SK-N-SH (cell line): ENCODE measurements at regions not wholly inside any gene's neighbourhood (a gene's known extent, or its start where the extent isn't known, plus 50 kb on each side); places are given as distances from the start of the nearest gene placed in this dataset.

Source experiments
- CTCF ChIA-PET: fragments of 300-600, 350-600 bp; formaldehyde crosslinking; extraction: SDS; loops from one replicate; lab custom pipeline; 2021; lab: Yijun Ruan, JAX
- POLR2A ChIA-PET: fragments of 350-600 bp; sonication (Branson Sonifier 250); formaldehyde crosslinking; extraction: SDS; loops from one replicate; lab custom pipeline; 2020; ENCODE audit warnings: antibody characterized with exemption, inconsistent platforms; lab: Yijun Ruan, JAX
- DNase-seq: peaks from one replicate; pipeline ENCODE4 v3.0.0; 2012
- H2AFZ ChIP-seq: fragments of 200-600 bp; sonication (generic); 2 replicates; pipeline ENCODE4 v1.8.1; 2016; ENCODE audit warnings: antibody characterized with exemption, mild to moderate bottlenecking, low read depth
- H3F3A ChIP-seq: fragments of 200-600 bp; sonication (generic); replicated peaks from 2 replicates; pipeline ENCODE3; 2016; ENCODE audit warnings: antibody characterized with exemption, mild to moderate bottlenecking; ENCODE audit not compliant: insufficient read depth
- H3K27ac ChIP-seq, 2 experiments: fragments of 200-500 bp in 1 of 2; fragments of 200-600 bp in 1 of 2; sonication (Bioruptor generic) in 1 of 2; sonication (generic), shearing (Covaris generic) in 1 of 2; 2 replicates each; pipeline versions ENCODE4 v1.5.1 to v1.6.1; 2014 to 2016; ENCODE audit warnings: low read depth in 2 of 2, inconsistent platforms in 1 of 2, low read length in 1 of 2, mild to moderate bottlenecking in 1 of 2, mixed read lengths in 1 of 2
- H3K27me3 ChIP-seq: fragments of 200-600 bp; sonication (generic), shearing (Covaris generic); 2 replicates; pipeline ENCODE4 v1.6.1; 2016; ENCODE audit warnings: mixed run types; ENCODE audit not compliant: insufficient read depth
- H3K36me3 ChIP-seq, 2 experiments: fragments of 200-500 bp in 1 of 2; fragments of 200-600 bp in 1 of 2; sonication (Bioruptor generic) in 1 of 2; sonication (generic) in 1 of 2; replicated peaks in 1 of 2; 2 replicates each; pipeline versions ENCODE3 to v1.5.1; 2014 to 2016; ENCODE audit warnings: low read length in 1 of 2, mild to moderate bottlenecking in 1 of 2; ENCODE audit not compliant: insufficient read depth in 2 of 2, control insufficient read depth in 1 of 2
- H3K4me1 ChIP-seq, 2 experiments: fragments of 200-500 bp in 1 of 2; fragments of 200-600 bp in 1 of 2; sonication (Bioruptor generic) in 1 of 2; sonication (generic), shearing (Covaris generic) in 1 of 2; 2 replicates each; pipeline versions ENCODE4 v1.5.1 to v1.6.1; 2014 to 2016; ENCODE audit warnings: low read depth in 1 of 2, low read length in 1 of 2, mixed run types in 1 of 2; ENCODE audit not compliant: insufficient read depth in 2 of 2, control insufficient read depth in 1 of 2
- H3K4me2 ChIP-seq: fragments of 200-600 bp; sonication (generic), shearing (Covaris generic); 2 replicates; pipeline ENCODE4 v1.6.1; 2017; ENCODE audit warnings: mixed run types
- H3K4me3 ChIP-seq, 2 experiments: fragments of 200-500 bp in 1 of 2; fragments of 200-600 bp in 1 of 2; sonication (Bioruptor generic) in 1 of 2; sonication (generic), shearing (Covaris generic) in 1 of 2; 2 replicates each; pipeline versions ENCODE4 v1.5.1 to v1.8.1; 2014 to 2016; ENCODE audit warnings: low read depth in 2 of 2, inconsistent platforms in 1 of 2, low read length in 1 of 2, mild to moderate bottlenecking in 1 of 2, mixed read lengths in 1 of 2, moderate library complexity in 1 of 2
- H3K79me2 ChIP-seq: fragments of 200-600 bp; sonication (generic); 2 replicates; pipeline ENCODE4 v1.8.1; 2017; ENCODE audit warnings: mild to moderate bottlenecking; ENCODE audit not compliant: insufficient read depth
- H3K9ac ChIP-seq: fragments of 200-600 bp; sonication (generic); 2 replicates; pipeline ENCODE4 v1.6.1; 2017; ENCODE audit warnings: mixed run types
- H3K9me2 ChIP-seq: fragments of 200-600 bp; sonication (generic); 2 replicates; pipeline ENCODE4 v1.6.1; 2017; ENCODE audit warnings: mixed run types
- H3K9me3 ChIP-seq: fragments of 200-600 bp; sonication (generic); 2 replicates; pipeline ENCODE4 v1.6.1; 2017; ENCODE audit warnings: mixed run types, mild to moderate bottlenecking, moderate library complexity
- H4K20me1 ChIP-seq: fragments of 200-600 bp; sonication (generic); 2 replicates; pipeline ENCODE4 v1.6.1; 2017; ENCODE audit warnings: mild to moderate bottlenecking, mixed run types; ENCODE audit not compliant: insufficient read depth
- CHD2 ChIP-seq: fragments of 150-350 bp; IDR thresholded peaks from 2 replicates; pipeline ENCODE4 v1.6.1; 2018; ENCODE audit warnings: low read length; ENCODE audit not compliant: partially characterized antibody
- ELF1 ChIP-seq: IDR thresholded peaks from 2 replicates; pipeline ENCODE4 v1.4.0; 2012
- EZH2phosphoT487 ChIP-seq: fragments of 200-600 bp; sonication (generic); IDR thresholded peaks from 2 replicates; pipeline ENCODE4 v1.6.1; 2017; ENCODE audit warnings: low read depth, mixed run types, mild to moderate bottlenecking, antibody characterized with exemption, moderate library complexity, borderline replicate concordance
- FOSL2 ChIP-seq: IDR thresholded peaks from 2 replicates; pipeline ENCODE4 v1.4.0; 2012; ENCODE audit warnings: low read depth, mild to moderate bottlenecking, moderate library complexity, borderline replicate concordance
- FOXM1 ChIP-seq: IDR thresholded peaks from 2 replicates; pipeline ENCODE4 v1.4.0; 2012; ENCODE audit warnings: low read depth, mild to moderate bottlenecking
- GATA2 ChIP-seq: sonication (generic); formaldehyde crosslinking; IDR thresholded peaks from 2 replicates; pipeline ENCODE4 v1.5.0; 2020; ENCODE audit warnings: mild to moderate bottlenecking, missing genetic modification reagents
- JUND ChIP-seq: IDR thresholded peaks from 2 replicates; pipeline ENCODE4 v1.4.0; 2012
- MXI1 ChIP-seq: IDR thresholded peaks from 2 replicates; pipeline ENCODE4 v1.6.1; 2012; ENCODE audit warnings: mild to moderate bottlenecking, low read depth, low read length, improper control_type of control experiment
- NRF1 ChIP-seq: IDR thresholded peaks from 2 replicates; pipeline ENCODE4 v1.6.1; 2012; ENCODE audit warnings: low read depth, mild to moderate bottlenecking, low read length
- POLR2AphosphoS5 ChIP-seq: IDR thresholded peaks from 2 replicates; pipeline ENCODE4 v1.6.1; 2012; ENCODE audit warnings: low read depth, low read length
- RCOR1 ChIP-seq: fragments of 150-350 bp; IDR thresholded peaks from 2 replicates; pipeline ENCODE4 v1.6.1; 2017; ENCODE audit warnings: antibody characterized with exemption, low read length
- SMC3 ChIP-seq: IDR thresholded peaks from 2 replicates; pipeline ENCODE4 v1.6.1; 2012; ENCODE audit warnings: low read depth, low read length, improper control_type of control experiment
- TCF12 ChIP-seq: IDR thresholded peaks from 2 replicates; pipeline ENCODE4 v1.4.0; 2012
- TEAD4 ChIP-seq: IDR thresholded peaks from 2 replicates; pipeline ENCODE4 v1.4.0; 2012; ENCODE audit warnings: mild to moderate bottlenecking, borderline replicate concordance; ENCODE audit not compliant: insufficient read depth
- YY1 ChIP-seq: IDR thresholded peaks from 2 replicates; pipeline ENCODE4 v1.4.0; 2012; ENCODE audit warnings: low read depth, mild to moderate bottlenecking
- WGBS: methylation state at CpG from one replicate; pipeline ENCODE4 v1.1.6; 2017; ENCODE audit warnings: low lambda C conversion rate; 5-methylcytosine and 5-hydroxymethylcytosine counted together
- TF ChIP-seq, protein P1 (sequence below): fragments of 150-350 bp; IDR thresholded peaks from 2 replicates; pipeline ENCODE4 v1.6.1; 2017; ENCODE audit warnings: antibody characterized with exemption, low read length, low read depth, borderline replicate concordance
- TF ChIP-seq, protein P2 (sequence below): IDR thresholded peaks from 2 replicates; pipeline ENCODE4; 2012
- TF ChIP-seq, protein P3 (sequence below): IDR thresholded peaks from 2 replicates; pipeline ENCODE4 v1.4.0; 2012; ENCODE audit warnings: low read depth, borderline replicate concordance
- TF ChIP-seq, protein P4 (sequence below): IDR thresholded peaks from 2 replicates; pipeline ENCODE4 v1.6.1; 2012; ENCODE audit warnings: mild to moderate bottlenecking, low read depth, low read length, moderate library complexity

DNA sequence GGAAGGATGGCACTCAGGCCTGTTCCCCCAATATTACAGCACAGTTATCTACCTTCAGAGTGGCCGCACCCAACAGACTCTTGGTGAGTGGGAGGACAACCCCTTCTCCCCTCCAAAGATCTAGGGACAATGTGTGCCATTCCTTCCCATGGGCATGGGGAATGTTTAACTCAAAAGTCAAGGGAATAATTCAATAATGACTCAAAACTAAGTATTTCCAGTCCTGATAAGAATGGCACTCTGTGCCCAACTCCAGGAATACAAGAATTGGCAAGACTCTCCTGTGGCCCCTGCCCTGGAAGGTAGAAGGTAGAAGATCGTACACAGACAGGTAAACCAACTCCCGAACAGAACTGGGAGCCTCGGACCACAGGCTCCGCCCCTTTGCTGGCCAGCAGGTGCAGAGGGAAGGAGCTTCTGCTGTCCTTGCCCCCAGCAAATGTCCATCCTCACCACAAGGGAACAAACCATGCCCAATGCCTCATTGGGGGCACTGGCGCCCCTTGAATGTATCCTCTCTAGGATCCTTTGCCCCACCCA is 514.0 kb downstream of the NPHP4 start:
- H3K9me2 ChIP-seq: no peaks in the 10 kb centered on the region
- TF ChIP-seq MXI1 (no peak), TEAD4 (no peak), EZH2phosphoT487 (no peak), YY1 (no peak), GATA2 (CRISPR knock-in tag) (no peak), POLR2AphosphoS5 (no peak)
- TF ChIP-seq, protein P1, sequence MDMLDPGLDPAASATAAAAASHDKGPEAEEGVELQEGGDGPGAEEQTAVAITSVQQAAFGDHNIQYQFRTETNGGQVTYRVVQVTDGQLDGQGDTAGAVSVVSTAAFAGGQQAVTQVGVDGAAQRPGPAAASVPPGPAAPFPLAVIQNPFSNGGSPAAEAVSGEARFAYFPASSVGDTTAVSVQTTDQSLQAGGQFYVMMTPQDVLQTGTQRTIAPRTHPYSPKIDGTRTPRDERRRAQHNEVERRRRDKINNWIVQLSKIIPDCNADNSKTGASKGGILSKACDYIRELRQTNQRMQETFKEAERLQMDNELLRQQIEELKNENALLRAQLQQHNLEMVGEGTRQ: no peak
- TF ChIP-seq, protein P2, sequence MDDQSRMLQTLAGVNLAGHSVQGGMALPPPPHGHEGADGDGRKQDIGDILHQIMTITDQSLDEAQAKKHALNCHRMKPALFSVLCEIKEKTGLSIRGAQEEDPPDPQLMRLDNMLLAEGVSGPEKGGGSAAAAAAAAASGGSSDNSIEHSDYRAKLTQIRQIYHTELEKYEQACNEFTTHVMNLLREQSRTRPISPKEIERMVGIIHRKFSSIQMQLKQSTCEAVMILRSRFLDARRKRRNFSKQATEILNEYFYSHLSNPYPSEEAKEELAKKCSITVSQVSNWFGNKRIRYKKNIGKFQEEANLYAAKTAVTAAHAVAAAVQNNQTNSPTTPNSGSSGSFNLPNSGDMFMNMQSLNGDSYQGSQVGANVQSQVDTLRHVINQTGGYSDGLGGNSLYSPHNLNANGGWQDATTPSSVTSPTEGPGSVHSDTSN: no peak
- TF ChIP-seq, all 33 proteins: peak for 0
- Histone ChIP-seq H3K4me3 (no peak overlapping the region), H2AFZ (no peak overlapping the region), H4K20me1 (no peaks in the 10 kb centered on the region), H3K36me3 (no peaks in the 10 kb centered on the region), H3K27me3 (no peaks in the 10 kb centered on the region), H3K9ac (no peak overlapping the region), H3K4me2 (no peak overlapping the region), H3K27ac (no peak overlapping the region), H3K79me2 (no peaks in the 10 kb centered on the region), H3K9me3 (no peaks in the 10 kb centered on the region), H3K4me1 (peaks cover 0 to 19% of the 10 kb centered on the region in 2 experiments; a peak in 1 of 4 replicates), H3F3A (no peaks in the 10 kb centered on the region)
- no peak for DNase-seq
- WGBS: 31% methylated on average over 5 of the region's 6 CpGs
- ChIA-PET CTCF (interaction anchor here (1.4 kb wide), 1 partner anchor 32 kb away, joined by 3 read pairs; no protein-coding TSS in a partner anchor), POLR2A (no interaction called here)

DNA sequence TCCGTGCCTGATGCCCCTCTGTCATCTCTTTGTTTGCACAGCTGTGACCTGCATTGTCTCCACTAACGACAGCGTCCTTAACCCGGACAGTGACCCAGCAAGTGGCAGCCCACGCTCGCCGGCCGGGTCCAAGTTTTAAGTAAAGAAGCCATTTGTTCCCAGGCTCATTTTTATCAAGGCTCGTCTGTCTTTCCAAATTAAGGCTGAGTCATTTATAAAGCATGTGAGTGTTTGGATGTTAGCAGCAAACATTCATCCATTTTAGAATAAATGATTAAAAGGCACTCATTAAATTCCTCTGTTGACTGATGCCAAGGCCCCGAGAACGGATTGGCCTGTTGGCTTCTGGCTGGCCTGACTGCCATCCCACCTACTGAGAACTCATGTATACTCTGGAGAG is 514.5 kb downstream of the NPHP4 start:
- H4K20me1 ChIP-seq: no peaks in the 10 kb centered on the region
- H3F3A ChIP-seq: no peaks in the 10 kb centered on the region
- ChIA-PET CTCF (interaction anchor here (1.4 kb wide), 1 partner anchor 33 kb away, joined by 3 read pairs; no protein-coding TSS in a partner anchor), POLR2A (no interaction called here)
- 41% methylated on average over 11 of the region's 11 CpGs for WGBS
- DNase-seq: no peak
- no peak overlapping the region for H3K4me3 ChIP-seq
- H3K4me2 ChIP-seq: no peak overlapping the region
- no peaks in the 10 kb centered on the region for H3K27me3 ChIP-seq
- no peaks in the 10 kb centered on the region for H3K9me2 ChIP-seq
- no peak overlapping the region for H3K27ac ChIP-seq
- H3K36me3 ChIP-seq: no peaks in the 10 kb centered on the region
- no peak overlapping the region for H3K9ac ChIP-seq
- H2AFZ ChIP-seq: no peak overlapping the region
- no peaks in the 10 kb centered on the region for H3K79me2 ChIP-seq
- no peaks in the 10 kb centered on the region for H3K9me3 ChIP-seq
- peaks cover 0 to 19% of the 10 kb centered on the region in 2 experiments; a peak in 1 of 4 replicates for H3K4me1 ChIP-seq
- TF ChIP-seq GATA2 (CRISPR knock-in tag): no peak
- TF ChIP-seq JUND: no peak
- TF ChIP-seq, protein P2: no peak
- TF ChIP-seq, protein P3, sequence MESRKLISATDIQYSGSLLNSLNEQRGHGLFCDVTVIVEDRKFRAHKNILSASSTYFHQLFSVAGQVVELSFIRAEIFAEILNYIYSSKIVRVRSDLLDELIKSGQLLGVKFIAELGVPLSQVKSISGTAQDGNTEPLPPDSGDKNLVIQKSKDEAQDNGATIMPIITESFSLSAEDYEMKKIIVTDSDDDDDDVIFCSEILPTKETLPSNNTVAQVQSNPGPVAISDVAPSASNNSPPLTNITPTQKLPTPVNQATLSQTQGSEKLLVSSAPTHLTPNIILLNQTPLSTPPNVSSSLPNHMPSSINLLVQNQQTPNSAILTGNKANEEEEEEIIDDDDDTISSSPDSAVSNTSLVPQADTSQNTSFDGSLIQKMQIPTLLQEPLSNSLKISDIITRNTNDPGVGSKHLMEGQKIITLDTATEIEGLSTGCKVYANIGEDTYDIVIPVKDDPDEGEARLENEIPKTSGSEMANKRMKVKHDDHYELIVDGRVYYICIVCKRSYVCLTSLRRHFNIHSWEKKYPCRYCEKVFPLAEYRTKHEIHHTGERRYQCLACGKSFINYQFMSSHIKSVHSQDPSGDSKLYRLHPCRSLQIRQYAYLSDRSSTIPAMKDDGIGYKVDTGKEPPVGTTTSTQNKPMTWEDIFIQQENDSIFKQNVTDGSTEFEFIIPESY: no peak
- TF ChIP-seq FOXM1: no peak
- no peak for TF ChIP-seq NRF1
- TF ChIP-seq TCF12: no peak
- no peak for TF ChIP-seq ELF1
- no peak for TF ChIP-seq SMC3
- TF ChIP-seq FOSL2: no peak
- no peak for TF ChIP-seq RCOR1
- no peak for TF ChIP-seq CHD2
- no peak for TF ChIP-seq EZH2phosphoT487
- TF ChIP-seq, protein P4, sequence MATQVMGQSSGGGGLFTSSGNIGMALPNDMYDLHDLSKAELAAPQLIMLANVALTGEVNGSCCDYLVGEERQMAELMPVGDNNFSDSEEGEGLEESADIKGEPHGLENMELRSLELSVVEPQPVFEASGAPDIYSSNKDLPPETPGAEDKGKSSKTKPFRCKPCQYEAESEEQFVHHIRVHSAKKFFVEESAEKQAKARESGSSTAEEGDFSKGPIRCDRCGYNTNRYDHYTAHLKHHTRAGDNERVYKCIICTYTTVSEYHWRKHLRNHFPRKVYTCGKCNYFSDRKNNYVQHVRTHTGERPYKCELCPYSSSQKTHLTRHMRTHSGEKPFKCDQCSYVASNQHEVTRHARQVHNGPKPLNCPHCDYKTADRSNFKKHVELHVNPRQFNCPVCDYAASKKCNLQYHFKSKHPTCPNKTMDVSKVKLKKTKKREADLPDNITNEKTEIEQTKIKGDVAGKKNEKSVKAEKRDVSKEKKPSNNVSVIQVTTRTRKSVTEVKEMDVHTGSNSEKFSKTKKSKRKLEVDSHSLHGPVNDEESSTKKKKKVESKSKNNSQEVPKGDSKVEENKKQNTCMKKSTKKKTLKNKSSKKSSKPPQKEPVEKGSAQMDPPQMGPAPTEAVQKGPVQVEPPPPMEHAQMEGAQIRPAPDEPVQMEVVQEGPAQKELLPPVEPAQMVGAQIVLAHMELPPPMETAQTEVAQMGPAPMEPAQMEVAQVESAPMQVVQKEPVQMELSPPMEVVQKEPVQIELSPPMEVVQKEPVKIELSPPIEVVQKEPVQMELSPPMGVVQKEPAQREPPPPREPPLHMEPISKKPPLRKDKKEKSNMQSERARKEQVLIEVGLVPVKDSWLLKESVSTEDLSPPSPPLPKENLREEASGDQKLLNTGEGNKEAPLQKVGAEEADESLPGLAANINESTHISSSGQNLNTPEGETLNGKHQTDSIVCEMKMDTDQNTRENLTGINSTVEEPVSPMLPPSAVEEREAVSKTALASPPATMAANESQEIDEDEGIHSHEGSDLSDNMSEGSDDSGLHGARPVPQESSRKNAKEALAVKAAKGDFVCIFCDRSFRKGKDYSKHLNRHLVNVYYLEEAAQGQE: no peak
- no peak for TF ChIP-seq MXI1
